A673 (cell line): ENCODE measurements at regions not wholly inside any gene's neighbourhood (a gene's known extent, or its start where the extent isn't known, plus 50 kb on each side); places are given as distances from the start of the nearest gene placed in this dataset.

Experiments
- CTCF ChIP-seq: fragments of 300-800, 200-600 bp; sonication (generic); conservative IDR thresholded peaks from 2 replicates; pipeline ENCODE4 v1.5.1; 2017; ENCODE audit warnings: low read depth, mild to moderate bottlenecking, antibody characterized with exemption, low read length, moderate library complexity, mixed read lengths
- EZH2 ChIP-seq: fragments of 200-600 bp; sonication (generic); IDR thresholded peaks from 2 replicates; pipeline ENCODE4 v1.6.1; 2017; ENCODE audit warnings: borderline replicate concordance, low read depth, mild to moderate bottlenecking, mixed read lengths, antibody characterized with exemption, low read length; ENCODE audit not compliant: poor library complexity, severe bottlenecking

GRCh38 chr5:107782561-107783169, 111.9 kb upstream of the EFNA5 start:
- TF ChIP-seq EZH2 (no peak), CTCF (no peak)
